NCI-H510A (cell line): ENCODE measurements at regions not wholly inside any gene's neighbourhood (a gene's known extent, or its start where the extent isn't known, plus 50 kb on each side); places are given as distances from the start of the nearest gene placed in this dataset.
"Not testable (repeated sequence)": the region's sequence is repeated elsewhere in the genome, so short reads cannot be mapped to it uniquely, and the experiment has no call there.

Source experiments
- DNase-seq: peaks from one replicate; lab custom pipeline; 2025; lab: John Stamatoyannopoulos, UW

GRCh38 chr2:144986691-144987090 lies 466.8 kb upstream of the ZEB2 start:
- no peak for DNase-seq

GRCh38 chr2:144984038-144984437 lies 464.1 kb upstream of the ZEB2 start:
- DNase-seq = no peak

DNA sequence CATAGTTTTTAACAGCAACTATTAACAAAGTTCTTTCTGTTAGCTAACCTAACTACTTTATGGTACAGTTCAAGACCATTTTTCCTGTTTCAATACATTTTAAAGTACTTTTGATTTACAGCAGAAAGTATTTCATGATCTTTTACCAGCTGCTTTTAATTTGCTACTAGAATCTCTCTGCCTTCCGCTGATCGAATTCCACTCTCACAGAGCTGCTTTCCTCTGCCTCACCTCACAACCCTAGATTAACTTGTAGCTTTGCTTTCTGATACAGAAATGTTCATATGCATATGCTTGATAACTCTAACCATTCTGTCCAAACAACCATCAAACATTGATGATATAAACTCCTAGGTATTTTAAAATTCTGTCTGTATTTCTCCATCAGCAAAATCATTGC lies 463.2 kb upstream of the ZEB2 start:
- no peak for DNase-seq

GRCh38 chr2:144982481-144982880 lies 462.6 kb upstream of the ZEB2 start:
- DNase-seq = no peak

- no peak for DNase-seq
Measured at GRCh38 chr2:144975881-144976280, 456.0 kb upstream of the ZEB2 start.

- no peak for DNase-seq
Measured at GRCh38 chr2:144972676-144973075, 452.8 kb upstream of the ZEB2 start.

DNA sequence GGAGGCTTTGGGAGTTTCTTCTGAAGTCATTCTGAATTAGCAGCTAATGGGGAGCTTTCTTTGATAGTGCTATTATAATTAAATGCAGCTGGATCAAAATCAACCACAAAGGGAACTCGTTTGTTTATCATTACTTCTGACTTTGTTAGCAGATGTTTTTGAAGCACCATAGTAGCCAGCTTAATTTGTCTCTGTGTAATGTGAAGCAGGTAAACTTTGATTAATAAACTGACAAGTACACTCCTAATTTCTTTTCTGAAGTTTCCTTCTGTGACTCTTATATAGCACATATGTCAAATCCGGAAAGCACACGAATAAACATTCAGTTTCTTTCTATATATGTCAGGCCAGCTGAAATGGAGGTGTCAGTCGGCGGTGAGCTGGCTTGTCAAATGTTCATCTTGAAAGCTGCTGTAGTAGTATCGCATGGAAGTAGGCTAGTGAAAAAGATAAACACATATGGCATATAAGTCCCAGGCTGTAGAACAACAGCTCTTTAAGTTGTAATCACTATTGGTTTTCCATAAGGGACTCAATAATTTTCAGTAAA lies 451.9 kb upstream of the ZEB2 start:
- no peak for DNase-seq

DNA sequence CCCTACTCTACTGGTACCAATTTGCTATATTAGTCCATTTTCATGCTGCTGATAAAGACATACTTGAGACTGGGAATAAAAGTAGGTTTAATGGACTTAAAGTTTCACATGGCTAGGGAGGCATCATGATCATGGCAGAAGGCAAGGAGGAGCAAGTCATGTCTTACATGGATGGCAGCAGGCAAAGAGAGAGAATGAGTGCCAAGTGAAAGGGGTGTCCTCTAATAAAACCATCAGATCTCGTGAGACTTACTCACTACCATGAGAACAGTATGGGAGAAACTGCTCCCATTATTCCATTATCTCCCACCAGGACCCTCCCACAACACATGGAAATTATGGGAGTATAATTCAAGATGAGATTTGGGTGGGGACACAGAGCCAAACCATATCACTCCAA lies 450.5 kb upstream of the ZEB2 start:
- not testable (repeated sequence) for DNase-seq

GRCh38 chr2:144969564-144969963 lies 449.6 kb upstream of the ZEB2 start:
- DNase-seq = not testable (repeated sequence)

- DNase-seq = no peak
Measured at GRCh38 chr2:144967961-144968360, 448.0 kb upstream of the ZEB2 start.

- DNase-seq = no peak
Measured at GRCh38 chr2:144965172-144965571, 445.3 kb upstream of the ZEB2 start.

GRCh38 chr2:144963031-144963430 lies 443.1 kb upstream of the ZEB2 start:
- no peak for DNase-seq

GRCh38 chr2:144959416-144959815 lies 439.5 kb upstream of the ZEB2 start:
- DNase-seq = no peak

- DNase-seq = no peak
Measured at GRCh38 chr2:144950899-144951560, 431.1 kb upstream of the ZEB2 start.

GRCh38 chr2:144948205-144948855 lies 428.4 kb upstream of the ZEB2 start:
- DNase-seq = no peak

- no peak for DNase-seq
Measured at GRCh38 chr2:144947709-144948037, 427.8 kb upstream of the ZEB2 start.

DNA sequence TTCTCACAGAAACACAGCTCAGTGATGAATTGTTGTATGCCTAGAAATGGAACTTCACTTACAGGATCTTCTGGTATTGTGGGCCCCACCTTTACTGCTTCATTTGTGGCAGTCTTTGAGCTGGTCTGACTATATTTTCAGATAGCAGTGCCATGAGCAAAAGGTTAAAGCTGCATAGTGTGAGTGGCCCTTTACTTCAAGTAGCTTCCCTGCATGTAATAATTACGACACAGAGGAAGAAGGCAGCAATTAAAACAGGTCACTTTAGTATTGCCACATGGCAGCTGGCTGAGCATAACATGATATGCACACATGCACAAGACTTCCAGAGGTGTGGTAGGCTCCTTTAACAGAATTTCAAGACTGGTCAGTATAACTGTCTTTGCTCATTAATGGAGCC lies 426.3 kb upstream of the ZEB2 start:
- DNase-seq = no peak

DNA sequence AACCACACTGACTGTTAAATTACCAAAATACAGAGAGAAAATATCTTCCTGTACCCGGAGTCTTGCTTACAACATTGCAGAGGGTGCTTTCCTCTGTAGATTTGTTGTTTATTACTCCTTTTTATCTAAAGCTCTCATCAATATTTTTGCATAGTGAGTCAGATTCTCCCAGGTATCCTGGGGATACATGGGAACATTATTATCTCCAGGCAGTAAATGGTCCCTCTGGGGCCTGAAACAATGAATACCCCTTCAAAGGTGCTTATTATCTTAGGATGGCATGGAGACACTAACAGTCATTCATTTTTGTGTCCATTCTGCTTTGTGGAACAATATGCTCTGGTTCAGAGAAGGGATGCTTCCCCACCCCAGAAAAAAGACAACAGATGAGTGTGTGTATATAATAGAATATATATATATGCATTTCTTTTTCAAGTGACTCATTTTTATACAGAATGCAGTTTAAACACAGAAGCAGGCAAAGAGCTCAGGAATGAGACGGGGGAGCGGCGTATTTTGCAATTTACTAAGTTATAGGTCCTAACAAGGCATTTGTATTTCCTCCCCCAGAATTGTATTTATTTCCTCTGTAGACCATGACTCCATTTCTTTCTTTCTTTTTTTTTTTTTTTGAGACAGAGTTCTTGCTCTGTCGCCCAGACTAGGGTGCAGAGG lies 424.8 kb upstream of the ZEB2 start:
- no peak for DNase-seq

- no peak for DNase-seq
Measured at GRCh38 chr2:144943986-144944385, 424.1 kb upstream of the ZEB2 start.

- no peak for DNase-seq
Measured at GRCh38 chr2:144943293-144943941, 423.5 kb upstream of the ZEB2 start.

GRCh38 chr2:144942516-144943256 lies 422.8 kb upstream of the ZEB2 start:
- no peak for DNase-seq
